ENCODE measurements at regions not wholly inside any gene's neighbourhood (a gene's known extent, or its start where the extent isn't known, plus 50 kb on each side); places are given as distances from the start of the nearest gene placed in this dataset.

DNA sequence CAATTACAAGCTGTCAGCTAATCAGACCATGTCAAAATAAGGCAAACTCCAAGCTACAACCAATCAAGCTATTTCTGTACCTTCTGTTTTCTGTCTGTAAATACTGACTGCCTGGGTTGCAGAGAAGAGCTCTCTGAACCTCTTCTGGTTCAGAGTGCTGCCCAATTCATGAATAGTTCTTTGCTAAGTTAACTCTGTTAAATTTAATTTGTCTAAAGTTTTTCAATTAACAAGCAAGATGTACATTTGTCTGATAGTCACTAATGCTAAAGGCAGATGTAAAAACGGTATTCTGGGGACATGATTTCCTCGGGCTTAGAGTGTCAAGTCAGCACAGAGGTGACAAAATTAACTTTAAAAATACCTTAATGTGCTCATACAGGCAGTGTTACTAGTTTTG, 408.3 kb upstream of the CLINT1 start:
- H3K27ac ChIP-seq (ENCODE audit: low read depth, low read length), result no peak overlapping the region
- no peaks in the 10 kb centered on the region for H3K4me1 ChIP-seq (ENCODE audit: control insufficient read depth, insufficient read depth, low read length)
- 94% methylated on average over 2 of the region's 2 CpGs for WGBS (ENCODE audit: insufficient coverage)
- H3K36me3 ChIP-seq (ENCODE audit: control insufficient read depth, insufficient read depth, low read length), result no peaks in the 10 kb centered on the region
- H3K27me3 ChIP-seq (ENCODE audit: control insufficient read depth, insufficient read depth, low read length), result no peaks in the 10 kb centered on the region
- no peaks in the 10 kb centered on the region for H3K9me3 ChIP-seq (ENCODE audit: control insufficient read depth, insufficient read depth, low read length)
- DNase-seq (ENCODE audit: low read depth in 4 of 6, low spot score in 6 of 6), result no peak
- H3K4me3 ChIP-seq (ENCODE audit: low read depth, low read length), result no peak overlapping the region

DNA sequence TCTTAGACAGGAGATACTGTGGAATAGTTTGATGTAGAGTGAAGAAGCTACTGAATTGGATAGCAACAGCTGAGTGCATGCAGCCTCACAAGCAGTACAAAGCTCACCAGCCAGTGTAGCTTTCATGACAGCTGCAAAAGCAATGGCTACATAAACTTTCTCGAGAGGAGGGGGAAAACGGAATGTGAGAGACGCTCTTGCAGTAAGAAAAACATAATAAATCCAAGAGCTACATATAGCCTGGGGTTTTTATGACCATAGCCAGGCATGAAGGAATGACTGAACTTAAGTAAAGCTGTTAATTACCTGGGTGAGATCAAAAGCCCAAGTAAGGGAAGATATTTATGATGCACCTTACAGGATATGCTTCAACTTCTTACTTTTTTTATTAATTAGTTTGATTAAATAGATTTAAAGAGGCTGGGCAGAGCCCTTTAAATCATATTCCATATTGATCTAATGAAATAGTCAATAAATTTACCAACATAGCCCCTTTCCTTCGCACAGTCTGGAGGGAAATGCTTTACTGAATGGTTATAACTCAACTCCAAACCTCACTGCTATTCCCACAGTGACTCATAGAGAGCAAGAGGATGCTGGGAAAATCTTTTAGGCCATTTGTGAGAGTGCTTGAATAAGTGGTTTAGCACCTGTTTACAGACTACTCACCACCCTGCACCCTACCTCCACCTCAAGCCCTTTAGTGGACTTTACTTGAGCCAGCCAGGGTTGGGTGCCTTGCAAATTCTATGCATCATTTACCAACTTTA, 407.2 kb upstream of the CLINT1 start:
- Histone ChIP-seq H3K27ac (ENCODE audit: low read depth, low read length) (no peak overlapping the region), H3K27me3 (ENCODE audit: control insufficient read depth, insufficient read depth, low read length) (no peaks in the 10 kb centered on the region), H3K4me1 (ENCODE audit: control insufficient read depth, insufficient read depth, low read length) (no peaks in the 10 kb centered on the region), H3K36me3 (ENCODE audit: control insufficient read depth, insufficient read depth, low read length) (no peaks in the 10 kb centered on the region), H3K4me3 (ENCODE audit: low read depth, low read length) (no peak overlapping the region), H3K9me3 (ENCODE audit: control insufficient read depth, insufficient read depth, low read length) (no peaks in the 10 kb centered on the region)
- WGBS (ENCODE audit: insufficient coverage), result no CpG with 5 or more reads among the region's 4 CpGs
- DNase-seq (ENCODE audit: low read depth in 4 of 6, low spot score in 6 of 6), result peak in 1 of 6 donors; percentile 72

DNA sequence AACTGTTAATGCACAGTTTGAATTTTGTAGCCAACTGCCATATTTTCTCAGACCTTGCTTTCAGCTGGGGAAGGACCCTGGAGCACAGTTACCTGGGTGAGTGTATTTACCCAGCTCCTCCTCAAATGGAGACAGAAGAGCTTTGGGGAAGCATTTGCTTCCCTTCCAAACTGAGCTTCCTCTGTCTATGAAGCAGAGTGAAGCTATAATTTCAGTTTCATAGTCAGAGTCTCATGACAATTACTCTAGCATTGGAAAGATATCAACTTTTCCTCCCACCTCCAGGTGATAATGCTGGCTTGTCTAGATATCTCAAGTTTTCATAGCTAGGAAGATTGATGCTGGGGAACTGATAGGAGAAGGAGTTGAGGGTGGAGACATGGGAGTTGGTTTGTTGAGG, 406.4 kb upstream of the CLINT1 start:
- H3K9me3 ChIP-seq (ENCODE audit: control insufficient read depth, insufficient read depth, low read length), result no peaks in the 10 kb centered on the region
- H3K4me3 ChIP-seq (ENCODE audit: low read depth, low read length), result no peak overlapping the region
- DNase-seq (ENCODE audit: low read depth in 4 of 6, low spot score in 6 of 6), result no peak
- no peaks in the 10 kb centered on the region for H3K36me3 ChIP-seq (ENCODE audit: control insufficient read depth, insufficient read depth, low read length)
- H3K4me1 ChIP-seq (ENCODE audit: control insufficient read depth, insufficient read depth, low read length), result no peaks in the 10 kb centered on the region
- no peak overlapping the region for H3K27ac ChIP-seq (ENCODE audit: low read depth, low read length)
- H3K27me3 ChIP-seq (ENCODE audit: control insufficient read depth, insufficient read depth, low read length), result no peaks in the 10 kb centered on the region

DNA sequence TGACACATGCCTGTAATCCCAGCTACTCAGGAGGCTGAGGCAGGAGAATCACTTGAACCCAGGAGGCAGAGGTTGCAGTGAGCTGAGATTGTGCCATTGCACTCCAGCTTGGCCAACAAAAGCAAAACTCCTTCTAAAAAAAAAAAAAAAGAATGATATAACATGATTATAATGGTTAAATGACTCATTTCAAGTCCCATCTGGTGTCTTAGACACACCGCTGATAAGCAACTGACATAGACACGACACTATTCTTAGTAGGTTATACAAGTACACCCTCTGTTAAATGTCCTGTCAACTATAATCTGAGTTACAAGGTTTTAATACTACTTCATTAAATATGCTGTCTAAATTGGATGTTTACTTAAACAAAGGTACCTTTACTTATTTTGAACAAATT, 405.3 kb upstream of the CLINT1 start:
- no peaks in the 10 kb centered on the region for H3K27me3 ChIP-seq (ENCODE audit: control insufficient read depth, insufficient read depth, low read length)
- no CpG with 5 or more reads among the region's 2 CpGs for WGBS (ENCODE audit: insufficient coverage)
- DNase-seq (ENCODE audit: low read depth in 4 of 6, low spot score in 6 of 6), result no peak
- no peaks in the 10 kb centered on the region for H3K4me1 ChIP-seq (ENCODE audit: control insufficient read depth, insufficient read depth, low read length)
- no peak overlapping the region for H3K4me3 ChIP-seq (ENCODE audit: low read depth, low read length)
- H3K9me3 ChIP-seq (ENCODE audit: control insufficient read depth, insufficient read depth, low read length), result no peaks in the 10 kb centered on the region
- no peaks in the 10 kb centered on the region for H3K36me3 ChIP-seq (ENCODE audit: control insufficient read depth, insufficient read depth, low read length)
- H3K27ac ChIP-seq (ENCODE audit: low read depth, low read length), result no peak overlapping the region

DNA sequence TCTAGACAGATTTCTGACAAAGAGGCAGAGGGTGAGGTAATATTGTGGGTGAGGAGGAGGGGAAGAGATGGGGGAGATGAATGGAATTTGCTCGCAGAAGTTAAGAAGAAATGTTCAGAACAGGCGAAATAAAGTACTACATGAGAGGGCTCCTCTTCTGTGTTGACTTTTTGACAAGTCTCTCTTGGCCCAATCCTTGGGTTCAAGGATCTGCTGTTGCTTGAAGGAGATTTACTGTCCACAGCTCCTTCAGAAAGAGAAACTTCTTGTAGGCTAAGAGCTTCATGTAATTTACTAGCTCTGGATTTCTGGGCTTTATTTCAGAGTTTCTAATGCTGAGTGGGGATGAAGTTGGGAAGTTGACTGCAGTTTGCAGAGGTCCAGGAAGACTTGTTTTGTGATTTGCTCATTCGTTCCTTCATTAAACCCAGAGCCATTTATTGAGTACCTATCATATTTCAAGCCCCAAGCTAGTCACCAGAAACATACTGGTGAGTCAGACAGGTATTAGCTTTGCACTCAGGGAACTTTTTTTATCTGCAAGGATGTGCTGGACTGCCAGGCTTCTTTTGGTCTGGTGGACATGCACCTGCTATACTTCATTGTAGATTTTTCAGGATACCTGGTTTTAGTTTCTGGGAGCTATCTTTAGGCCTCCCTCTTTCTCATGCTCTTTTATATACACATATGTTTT, 402.9 kb upstream of the CLINT1 start:
- Histone ChIP-seq H3K27ac (ENCODE audit: low read depth, low read length) (no peak overlapping the region), H3K36me3 (ENCODE audit: control insufficient read depth, insufficient read depth, low read length) (no peaks in the 10 kb centered on the region), H3K4me3 (ENCODE audit: low read depth, low read length) (no peak overlapping the region), H3K27me3 (ENCODE audit: control insufficient read depth, insufficient read depth, low read length) (no peaks in the 10 kb centered on the region), H3K9me3 (ENCODE audit: control insufficient read depth, insufficient read depth, low read length) (no peaks in the 10 kb centered on the region), H3K4me1 (ENCODE audit: control insufficient read depth, insufficient read depth, low read length) (no peaks in the 10 kb centered on the region)
- DNase-seq (ENCODE audit: low read depth in 4 of 6, low spot score in 6 of 6), result no peak
- 93% methylated on average over 2 of the region's 3 CpGs for WGBS (ENCODE audit: insufficient coverage)

DNA sequence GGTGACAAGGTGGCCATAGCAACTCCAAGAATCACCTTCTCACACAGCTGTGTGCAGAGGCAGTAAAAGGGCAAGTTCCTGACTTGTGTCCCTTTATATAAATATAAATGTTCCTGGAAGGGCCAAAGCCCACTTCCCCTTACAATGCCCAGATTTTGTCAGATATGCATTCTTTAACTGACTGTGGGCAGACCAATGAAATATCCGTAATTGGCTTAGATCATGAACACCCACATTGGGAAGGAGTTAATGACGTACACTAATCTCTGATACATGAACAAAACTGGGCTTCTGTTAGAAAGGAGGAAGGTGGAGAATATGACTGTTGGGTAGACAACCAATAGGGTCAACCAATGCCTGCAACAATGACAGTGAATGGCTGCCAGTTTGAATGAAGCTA, 397.2 kb upstream of the CLINT1 start:
- WGBS (ENCODE audit: insufficient coverage), result 92% methylated on average over 2 of the region's 2 CpGs
- H3K9me3 ChIP-seq (ENCODE audit: control insufficient read depth, insufficient read depth, low read length), result no peaks in the 10 kb centered on the region

DNA sequence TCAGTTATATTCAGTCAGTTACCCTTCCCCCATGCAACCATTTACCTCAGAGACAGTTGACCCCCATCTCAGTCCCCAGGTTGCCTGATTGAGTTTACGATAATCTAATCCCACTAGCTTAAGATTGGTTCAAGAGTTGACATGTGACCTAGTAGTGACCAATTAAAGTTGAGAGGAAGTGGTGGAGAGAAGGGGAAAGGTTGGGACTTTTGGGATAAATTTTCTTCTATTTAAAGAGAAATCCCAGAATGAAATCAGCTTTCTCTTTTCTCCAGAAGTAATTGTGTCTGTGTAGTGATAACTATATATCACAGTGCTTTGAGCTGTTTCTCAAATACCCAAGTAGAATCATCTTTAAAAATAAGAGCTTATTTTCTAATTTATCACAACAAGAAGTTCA, 396.7 kb upstream of the CLINT1 start:
- Histone ChIP-seq H3K4me3 (ENCODE audit: low read depth, low read length) (no peak overlapping the region), H3K27ac (ENCODE audit: low read depth, low read length) (no peak overlapping the region), H3K36me3 (ENCODE audit: control insufficient read depth, insufficient read depth, low read length) (no peaks in the 10 kb centered on the region), H3K4me1 (ENCODE audit: control insufficient read depth, insufficient read depth, low read length) (no peaks in the 10 kb centered on the region), H3K27me3 (ENCODE audit: control insufficient read depth, insufficient read depth, low read length) (no peaks in the 10 kb centered on the region), H3K9me3 (ENCODE audit: control insufficient read depth, insufficient read depth, low read length) (no peaks in the 10 kb centered on the region)
- no peak for DNase-seq (ENCODE audit: low read depth in 4 of 6, low spot score in 6 of 6)
- no CpG with 5 or more reads among the region's 1 CpG for WGBS (ENCODE audit: insufficient coverage)

More for the DNA sequence above, 397.2 kb upstream of the CLINT1 start:
- H3K4me1 ChIP-seq (ENCODE audit: control insufficient read depth, insufficient read depth, low read length), result no peaks in the 10 kb centered on the region
- DNase-seq (ENCODE audit: low read depth in 4 of 6, low spot score in 6 of 6), result no peak
- no peaks in the 10 kb centered on the region for H3K36me3 ChIP-seq (ENCODE audit: control insufficient read depth, insufficient read depth, low read length)
- H3K27ac ChIP-seq (ENCODE audit: low read depth, low read length), result no peak overlapping the region
- no peak overlapping the region for H3K4me3 ChIP-seq (ENCODE audit: low read depth, low read length)
- no peaks in the 10 kb centered on the region for H3K27me3 ChIP-seq (ENCODE audit: control insufficient read depth, insufficient read depth, low read length)

DNA sequence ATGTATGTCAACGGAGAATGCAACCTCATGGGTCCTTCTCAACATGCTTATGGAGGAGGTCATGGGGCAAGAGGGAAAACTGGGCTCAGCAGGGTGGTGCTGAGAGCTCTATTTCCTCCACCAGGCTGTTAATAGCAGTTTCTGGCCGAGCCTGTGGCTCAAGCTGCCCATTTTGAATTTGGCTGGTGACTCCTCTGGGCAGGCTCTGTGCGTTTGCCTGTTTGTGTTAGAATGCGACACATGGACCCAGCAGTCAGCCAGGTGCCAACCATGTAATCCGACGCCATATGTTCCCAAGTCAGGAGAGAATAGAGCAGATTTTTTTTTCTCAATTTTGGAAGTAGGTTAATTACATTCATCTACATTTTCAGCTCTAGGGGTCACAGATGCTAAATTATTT, 387.7 kb upstream of the CLINT1 start:
- Histone ChIP-seq H3K36me3 (ENCODE audit: control insufficient read depth, insufficient read depth, low read length) (no peaks in the 10 kb centered on the region), H3K27me3 (ENCODE audit: control insufficient read depth, insufficient read depth, low read length) (no peaks in the 10 kb centered on the region), H3K4me1 (ENCODE audit: control insufficient read depth, insufficient read depth, low read length) (no peaks in the 10 kb centered on the region), H3K9me3 (ENCODE audit: control insufficient read depth, insufficient read depth, low read length) (no peaks in the 10 kb centered on the region), H3K4me3 (ENCODE audit: low read depth, low read length) (no peak overlapping the region), H3K27ac (ENCODE audit: low read depth, low read length) (no peak overlapping the region)
- WGBS (ENCODE audit: insufficient coverage), result 21% methylated on average over 4 of the region's 6 CpGs
- peak in 2 of 6 donors; percentile 58 to 73 for DNase-seq (ENCODE audit: low read depth in 4 of 6, low spot score in 6 of 6)

DNA sequence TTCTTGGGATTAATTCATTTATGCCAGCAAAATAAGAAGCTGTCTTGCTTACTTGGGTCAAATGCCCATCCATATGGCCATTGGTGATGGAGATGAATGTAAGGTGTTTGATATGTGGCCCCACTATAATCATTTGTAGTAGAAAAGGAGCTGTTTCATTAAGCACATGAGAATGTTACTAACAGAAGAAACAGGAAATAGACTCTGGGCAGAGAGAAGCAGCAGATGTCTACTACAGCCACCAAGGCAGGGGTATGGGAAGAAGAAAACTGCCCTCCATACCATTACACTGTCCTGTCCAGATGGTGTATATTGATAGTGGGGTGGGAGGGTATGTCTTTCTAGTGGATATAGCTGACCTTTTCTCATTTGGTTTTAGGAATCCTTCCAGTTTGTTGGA, 386.6 kb upstream of the CLINT1 start:
- no peak for DNase-seq (ENCODE audit: low read depth in 4 of 6, low spot score in 6 of 6)
- Histone ChIP-seq H3K36me3 (ENCODE audit: control insufficient read depth, insufficient read depth, low read length) (no peaks in the 10 kb centered on the region), H3K4me1 (ENCODE audit: control insufficient read depth, insufficient read depth, low read length) (no peaks in the 10 kb centered on the region), H3K9me3 (ENCODE audit: control insufficient read depth, insufficient read depth, low read length) (no peaks in the 10 kb centered on the region), H3K4me3 (ENCODE audit: low read depth, low read length) (no peak overlapping the region), H3K27me3 (ENCODE audit: control insufficient read depth, insufficient read depth, low read length) (no peaks in the 10 kb centered on the region), H3K27ac (ENCODE audit: low read depth, low read length) (no peak overlapping the region)

DNA sequence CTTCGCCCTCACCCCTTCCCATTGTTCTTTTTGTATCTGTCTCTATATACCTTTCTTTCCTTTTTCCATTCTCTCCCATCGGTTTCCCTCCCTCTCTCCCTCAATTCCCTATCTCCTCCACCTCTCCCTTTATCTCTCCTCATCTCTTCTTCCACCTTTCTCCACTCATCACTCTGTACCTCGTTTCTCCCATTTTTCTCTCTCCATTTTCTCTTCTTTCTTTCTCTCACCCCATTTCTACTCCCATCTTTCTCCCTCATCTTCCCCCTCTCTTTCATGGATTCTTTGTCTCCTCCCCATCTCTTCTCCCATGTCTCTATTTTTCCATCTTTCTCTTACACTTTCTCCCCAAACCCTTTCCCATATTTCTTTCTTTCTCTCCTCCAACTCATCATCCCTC, 385.9 kb upstream of the CLINT1 start:
- H3K36me3 ChIP-seq (ENCODE audit: control insufficient read depth, insufficient read depth, low read length), result no peaks in the 10 kb centered on the region
- H3K9me3 ChIP-seq (ENCODE audit: control insufficient read depth, insufficient read depth, low read length), result no peaks in the 10 kb centered on the region
- H3K4me3 ChIP-seq (ENCODE audit: low read depth, low read length), result no peak overlapping the region
- no peaks in the 10 kb centered on the region for H3K4me1 ChIP-seq (ENCODE audit: control insufficient read depth, insufficient read depth, low read length)
- DNase-seq (ENCODE audit: low read depth in 4 of 6, low spot score in 6 of 6), result no peak
- H3K27ac ChIP-seq (ENCODE audit: low read depth, low read length), result no peak overlapping the region
- no peaks in the 10 kb centered on the region for H3K27me3 ChIP-seq (ENCODE audit: control insufficient read depth, insufficient read depth, low read length)
- WGBS (ENCODE audit: insufficient coverage), result 85% methylated on average over 3 of the region's 3 CpGs

Measured in spinal cord (tissue), 9 donors.